ENCODE measurements at regions not wholly inside any gene's neighbourhood (a gene's known extent, or its start where the extent isn't known, plus 50 kb on each side); places are given as distances from the start of the nearest gene placed in this dataset.
"Not testable (repeated sequence)": the region's sequence is repeated elsewhere in the genome, so short reads cannot be mapped to it uniquely, and the experiment has no call there.

DNA sequence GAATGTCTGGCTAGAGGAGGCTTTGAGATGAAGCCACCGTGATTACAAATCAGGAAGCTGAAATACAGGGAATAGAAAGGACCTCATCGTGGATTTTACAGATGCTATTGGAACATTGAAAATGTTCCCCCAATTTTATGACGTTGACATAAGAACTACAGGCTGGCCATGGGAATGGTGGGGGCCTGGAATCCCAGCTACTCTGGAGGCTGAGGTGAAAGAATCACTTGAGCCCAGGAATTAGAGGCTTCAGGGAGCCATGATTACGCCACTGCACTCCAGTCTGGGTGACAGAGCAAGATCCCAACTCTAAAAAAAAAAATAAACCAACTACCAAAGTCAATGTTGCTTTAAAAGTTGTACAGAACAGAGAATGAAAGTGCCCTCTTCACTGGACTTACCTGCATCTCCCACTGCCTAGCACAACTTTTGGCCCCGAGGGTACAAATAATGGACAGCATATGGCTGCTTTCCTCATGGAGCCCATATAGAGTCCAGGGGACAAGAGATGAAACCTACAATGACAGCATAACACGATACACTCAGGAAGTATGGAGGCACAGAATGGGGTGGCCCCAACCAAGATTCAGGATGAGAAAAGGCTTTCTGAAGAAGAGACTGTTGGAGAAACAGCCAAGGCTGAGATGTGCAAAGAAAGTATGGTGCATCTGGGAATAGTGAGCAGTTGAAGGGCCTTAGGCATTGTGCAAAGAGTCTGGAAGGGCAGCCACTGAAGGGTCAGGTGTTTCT is 254.8 kb downstream of the MYCN start:
- no peak for DNase-seq

DNA sequence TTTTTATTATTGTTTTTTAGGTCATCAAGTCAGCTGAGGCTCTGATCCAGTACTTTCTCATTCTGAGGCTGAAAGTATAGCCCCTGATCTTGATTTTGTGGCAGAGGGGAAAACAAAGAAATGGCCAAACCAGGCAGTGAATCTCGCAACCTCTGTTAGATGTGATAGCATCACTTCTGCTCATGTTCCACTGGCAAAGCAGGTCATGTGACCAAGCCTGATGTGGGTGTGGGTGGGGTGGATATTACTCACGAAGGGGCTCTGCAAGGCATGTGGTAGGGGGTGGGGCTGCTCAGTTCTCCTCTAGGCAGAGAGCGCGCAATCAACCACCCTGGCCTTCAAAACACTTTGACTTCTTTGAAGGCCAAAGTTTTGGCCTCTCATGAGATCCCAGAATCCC is 254.2 kb downstream of the MYCN start:
- no peak for DNase-seq

DNA sequence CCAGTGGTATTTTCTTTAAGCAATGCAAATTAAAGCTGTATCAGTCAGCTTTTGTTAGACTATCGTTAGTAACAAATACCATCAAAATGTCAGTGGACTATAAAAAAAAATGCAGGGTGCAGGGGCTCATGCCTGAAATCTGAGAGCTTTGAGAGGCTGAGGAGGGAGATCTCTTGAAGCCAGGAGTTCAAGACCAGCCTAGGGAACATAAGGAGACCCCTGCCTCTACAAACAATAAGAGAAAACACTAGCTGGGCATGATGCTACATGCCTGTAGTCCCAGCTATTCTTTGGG is 253.7 kb downstream of the MYCN start:
- no peak for DNase-seq

DNA sequence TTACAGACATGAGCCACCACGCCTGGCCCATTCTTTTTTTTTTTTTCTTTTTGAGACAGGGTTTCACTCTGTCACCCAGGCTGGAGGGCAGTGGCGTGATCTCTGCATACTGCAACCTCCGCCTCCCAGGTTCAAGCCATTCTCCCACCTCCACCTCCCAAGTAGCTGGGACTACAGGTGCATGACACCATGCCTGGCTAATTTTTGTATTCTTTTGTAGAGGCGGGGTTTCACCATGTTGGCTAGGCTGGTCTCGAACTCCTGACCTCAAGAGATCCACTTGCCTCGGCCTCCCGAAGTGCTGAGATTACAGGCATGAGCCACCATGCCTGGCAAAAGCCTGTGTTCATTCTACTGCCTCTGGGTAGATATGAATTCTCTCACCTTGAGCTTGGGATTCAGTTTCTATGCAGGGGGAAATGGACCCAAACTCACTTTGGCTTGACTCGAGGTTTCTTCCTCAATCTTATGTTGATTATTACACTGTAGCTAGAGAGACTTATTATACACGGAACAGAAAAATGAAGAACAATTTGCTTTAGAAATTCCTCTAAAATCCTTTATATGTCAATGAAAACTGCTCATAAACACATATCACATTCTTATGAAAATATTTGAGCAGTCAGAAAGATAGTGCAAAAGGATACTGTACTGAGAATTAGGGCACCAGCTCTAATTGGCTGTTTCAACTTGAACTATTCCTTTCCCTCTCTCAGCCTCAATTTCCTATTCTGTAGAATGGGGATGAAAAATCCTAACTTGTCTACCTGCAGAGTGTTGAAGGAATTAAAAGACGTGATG is 252.3 kb downstream of the MYCN start:
- DNase-seq: no peak

DNA sequence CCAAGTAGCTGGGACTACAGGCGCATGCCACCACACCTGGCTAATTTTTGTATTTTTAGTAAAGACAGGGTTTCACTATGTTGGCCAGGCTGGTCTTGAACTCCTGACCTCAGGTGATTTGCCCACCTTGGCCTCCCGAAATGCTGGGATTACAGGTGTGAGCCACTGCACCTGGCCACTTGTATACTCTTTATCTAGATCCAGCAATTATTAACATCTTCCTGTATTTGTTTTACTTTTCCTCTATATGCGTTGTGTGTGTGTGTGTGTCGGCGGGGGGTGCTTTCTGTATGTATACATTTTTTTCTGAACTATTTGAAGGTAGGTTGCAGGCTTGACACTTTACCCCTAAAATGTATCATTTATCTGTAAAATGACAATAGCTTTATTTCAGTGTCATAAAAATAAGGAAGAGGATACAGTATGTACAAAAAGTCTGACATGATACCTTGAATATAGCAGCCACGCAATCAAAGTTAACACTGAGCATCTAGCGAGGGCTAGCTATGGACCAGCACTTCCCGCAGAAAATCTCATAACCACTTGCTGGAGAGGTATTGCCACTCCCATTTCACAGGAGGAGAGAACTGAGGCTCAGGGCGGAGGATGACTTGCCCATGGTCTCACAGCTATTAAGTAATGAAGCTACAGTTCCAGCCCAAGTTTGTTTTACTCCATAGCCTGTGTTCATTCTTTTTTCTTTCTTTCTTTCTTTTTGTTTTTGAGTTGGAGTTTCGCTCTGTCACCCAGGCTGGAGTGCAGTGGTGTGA is 251.3 kb downstream of the MYCN start:
- no peak for DNase-seq

DNA sequence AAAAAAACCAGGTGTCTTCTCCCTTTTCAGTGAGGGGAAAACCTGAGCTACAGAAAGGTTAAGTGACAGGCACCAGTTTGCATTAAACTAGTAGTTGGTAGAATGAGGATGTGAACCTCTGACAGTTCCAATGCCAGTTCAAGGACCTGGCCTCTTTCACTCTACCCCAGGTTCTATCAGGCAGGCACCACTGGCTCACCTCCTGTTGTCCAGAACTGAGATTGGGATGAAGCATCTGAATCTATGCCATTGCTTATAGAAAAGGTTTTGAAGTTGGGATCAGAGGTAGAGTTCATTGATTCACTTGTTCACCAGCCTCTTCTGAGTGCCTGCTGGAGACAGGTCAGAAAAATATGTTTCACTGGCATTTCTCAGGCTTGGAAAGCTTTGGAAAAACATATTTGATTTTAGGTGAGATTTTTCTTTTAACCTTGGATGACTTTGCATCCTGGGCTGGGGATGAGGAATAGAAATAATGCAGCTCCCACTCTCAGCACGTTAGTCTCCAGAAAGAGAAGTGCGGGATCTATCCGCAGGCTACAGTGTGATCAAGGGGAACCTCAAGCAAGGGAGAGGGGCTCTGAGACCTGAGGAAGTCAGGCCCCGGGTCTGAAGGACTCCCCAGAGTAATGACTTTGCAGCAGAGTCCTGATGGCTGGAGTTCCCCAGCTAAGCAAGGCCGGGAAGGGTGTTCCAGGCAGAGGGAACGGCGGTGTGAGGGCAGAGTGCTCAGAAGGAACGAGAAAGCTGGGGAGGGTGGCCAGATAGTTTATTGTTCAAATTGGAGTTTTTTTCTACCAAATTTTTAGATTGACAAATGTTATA is 250.3 kb downstream of the MYCN start:
- DNase-seq: no peak

DNA sequence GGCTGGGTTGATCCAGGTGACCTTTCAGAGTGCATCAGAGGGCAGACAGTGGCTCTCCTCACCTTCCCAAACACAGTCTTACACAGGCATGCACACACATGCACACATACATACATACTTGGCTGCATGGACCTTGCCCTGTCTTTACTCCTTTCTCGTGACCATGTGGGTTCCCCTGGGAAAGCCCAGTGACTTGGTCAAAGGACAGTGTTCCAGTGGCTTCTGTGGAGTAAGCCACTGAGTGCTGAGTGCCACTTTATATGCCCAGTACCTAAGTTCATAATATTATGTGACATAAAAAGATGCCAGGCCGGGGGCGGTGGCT is 249.4 kb downstream of the MYCN start:
- no peak for DNase-seq

DNA sequence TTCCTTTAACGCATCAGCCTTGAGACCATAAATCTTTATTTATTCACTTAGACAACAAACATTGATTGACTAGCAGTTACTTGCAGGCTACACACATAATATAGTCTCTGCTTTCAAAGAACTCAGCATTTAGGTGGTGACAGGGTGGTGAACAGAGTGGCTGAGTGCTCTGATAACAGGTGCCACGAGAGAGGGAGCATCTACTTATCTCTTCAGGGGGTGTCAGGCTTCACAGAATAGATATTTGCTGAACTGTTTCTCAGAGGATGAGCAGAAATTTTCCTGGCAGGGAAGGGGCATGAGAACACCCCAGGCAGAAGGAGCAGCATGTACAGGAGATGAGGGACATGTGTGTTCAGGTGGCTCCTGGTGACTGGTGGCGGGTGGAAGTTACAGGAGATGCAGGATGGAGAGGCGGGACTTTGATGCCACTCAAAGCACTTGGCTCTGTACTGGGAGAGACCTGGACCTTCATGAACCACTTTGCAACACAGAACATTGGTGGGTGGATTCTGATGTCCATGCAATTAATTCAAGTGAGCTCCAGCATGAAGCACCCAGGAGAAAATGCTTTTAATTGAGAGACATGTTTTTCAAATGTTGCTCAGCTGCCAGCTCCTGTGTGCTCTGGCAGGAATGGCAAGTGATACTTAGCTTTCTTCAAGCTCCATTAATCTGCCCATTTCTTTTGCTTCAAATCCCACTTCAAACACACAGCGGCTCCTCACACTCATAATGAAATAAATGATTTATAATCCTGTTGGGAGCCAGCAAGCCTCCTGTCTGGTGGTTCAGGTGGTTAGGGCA is 248.9 kb downstream of the MYCN start:
- no peak for DNase-seq

DNA sequence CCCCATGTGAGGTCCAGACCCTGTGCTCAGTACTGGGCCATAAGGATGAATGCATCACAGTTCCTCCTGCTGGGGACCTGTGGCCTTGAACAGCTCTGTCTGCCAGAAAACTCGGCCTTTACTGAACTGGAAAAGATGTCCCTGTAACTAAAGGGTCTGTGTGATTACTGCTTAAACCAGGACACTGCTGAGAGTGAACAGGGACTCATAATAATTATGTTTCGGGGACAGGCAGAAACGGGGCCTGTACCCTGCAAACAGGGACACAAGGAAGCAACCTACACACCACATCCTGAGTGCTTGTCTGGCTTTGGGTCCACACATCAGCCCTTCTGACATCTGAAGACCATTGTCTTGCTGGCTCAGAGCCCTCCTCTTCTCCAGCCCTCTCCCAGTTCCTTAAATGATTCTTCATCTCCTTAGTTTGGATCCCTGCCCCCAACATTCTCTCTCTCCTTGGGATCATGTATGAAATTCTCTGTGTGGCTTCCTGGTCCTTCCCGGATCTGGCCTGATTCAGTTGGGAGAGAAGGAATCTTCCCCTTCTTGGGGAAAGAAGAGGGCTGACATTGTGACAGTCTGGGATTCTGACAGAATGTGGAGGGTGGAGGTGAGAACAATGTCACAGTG is 248.0 kb downstream of the MYCN start:
- DNase-seq: no peak

DNA sequence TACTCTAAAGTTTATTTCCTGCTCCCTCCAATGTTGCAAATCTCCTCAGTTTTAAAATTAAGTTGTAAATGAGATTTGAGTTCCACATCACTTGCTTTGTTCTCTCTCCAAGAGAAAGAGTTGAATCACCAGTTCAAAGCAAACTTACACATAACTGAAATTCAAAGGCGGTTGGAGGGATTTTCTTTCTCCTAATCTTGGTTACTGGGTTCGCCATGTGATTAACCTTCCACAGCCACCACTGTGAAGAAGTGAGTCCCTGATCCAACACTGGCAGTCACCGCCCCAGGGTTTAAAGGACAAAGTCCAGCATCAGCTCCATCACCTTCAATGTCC is 247.1 kb downstream of the MYCN start:
- no peak for DNase-seq

DNA sequence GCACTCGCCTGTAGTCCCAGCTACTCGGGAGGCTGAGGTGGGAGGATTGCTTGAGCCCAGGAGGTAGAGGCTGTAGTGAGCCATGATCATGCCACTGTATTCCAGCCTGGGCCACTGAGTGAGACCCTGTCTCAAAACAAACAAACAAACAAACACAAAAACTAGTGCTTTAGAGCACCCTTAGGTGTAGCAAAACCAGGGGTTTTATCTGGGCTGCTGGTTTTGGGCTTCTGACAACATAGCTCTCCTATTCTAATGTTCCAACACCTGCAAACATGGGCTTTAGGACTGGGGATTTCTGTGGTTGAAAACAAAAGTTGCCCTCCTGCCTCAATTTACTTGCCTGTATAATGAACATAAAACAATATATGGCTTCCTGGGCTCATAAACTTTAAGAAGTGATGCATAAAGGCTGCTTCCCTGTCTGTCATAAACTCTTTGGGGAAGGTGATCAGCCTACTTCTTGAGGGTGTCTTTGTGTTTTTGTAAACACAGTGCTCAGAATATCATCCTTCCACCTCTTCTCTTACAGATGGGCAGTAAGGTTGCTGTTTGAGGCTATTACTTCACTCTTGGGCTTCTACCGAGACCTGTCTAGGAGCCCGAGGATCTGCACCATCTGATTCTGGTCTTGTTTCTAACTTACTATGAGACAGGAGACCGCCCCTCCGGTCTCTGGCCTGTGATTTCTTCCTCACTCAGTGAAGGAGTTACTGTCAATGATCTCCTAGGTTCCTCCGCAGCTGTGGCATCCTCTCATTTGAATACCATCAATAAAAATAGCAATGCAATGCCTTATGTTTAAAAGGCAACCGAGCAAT is 246.5 kb downstream of the MYCN start:
- no peak for DNase-seq

DNA sequence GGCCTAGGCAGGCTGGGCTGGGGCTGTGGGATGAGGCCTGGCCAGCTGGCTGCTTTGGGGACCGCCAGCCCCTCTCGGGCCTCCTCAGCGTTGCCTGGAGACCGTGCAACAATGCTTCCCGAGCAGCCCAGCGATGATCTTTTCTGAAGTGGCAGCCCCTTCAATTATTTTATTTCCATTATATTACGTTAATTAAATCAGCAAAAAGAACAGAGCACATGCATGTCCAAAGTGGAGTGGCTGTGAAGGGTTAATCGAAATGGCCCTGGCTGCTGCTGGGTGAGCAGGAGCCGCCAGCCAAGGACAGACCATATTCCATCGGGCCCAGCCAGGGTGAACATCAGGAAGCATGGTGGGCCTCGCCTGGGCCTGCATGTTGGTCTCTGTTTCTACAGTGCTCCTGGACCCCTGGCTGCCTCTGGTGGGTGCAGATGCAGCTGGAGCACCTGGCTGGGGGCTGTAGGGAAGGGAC is 245.5 kb downstream of the MYCN start:
- no peak for DNase-seq

DNA sequence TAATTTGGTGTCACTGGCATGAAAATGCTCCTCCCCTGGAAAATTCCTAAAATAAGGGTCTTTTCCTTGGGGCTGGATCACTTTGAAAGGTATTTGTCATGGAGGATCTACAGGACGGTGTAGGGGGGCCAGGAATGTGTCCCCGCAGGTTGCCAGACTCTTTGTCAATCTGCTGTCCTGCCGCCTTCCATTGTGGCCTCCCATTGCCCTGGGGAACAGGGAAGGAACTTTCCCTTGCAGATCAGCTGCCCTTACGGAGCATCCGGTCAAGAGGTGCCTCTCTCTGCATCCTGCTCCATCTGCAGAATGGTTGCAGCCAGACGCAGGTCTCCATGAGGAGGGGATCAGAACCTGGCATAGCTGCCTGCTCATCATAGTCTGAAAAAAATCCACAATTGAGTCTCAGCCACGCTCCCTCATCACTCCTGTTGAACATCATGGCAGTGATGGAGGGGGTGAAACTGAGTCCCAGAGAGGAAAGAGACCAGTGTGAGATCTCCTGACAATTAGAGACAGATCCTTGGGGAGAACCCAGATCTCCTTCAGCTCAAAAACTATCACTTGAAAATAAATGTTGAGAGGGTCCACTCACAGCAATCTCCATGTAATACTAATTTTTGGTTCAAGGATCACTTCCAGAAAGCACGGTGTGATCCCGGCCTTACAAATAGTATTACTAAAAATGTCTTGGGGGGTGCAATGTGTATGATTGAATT is 244.8 kb downstream of the MYCN start:
- DNase-seq: no peak

DNA sequence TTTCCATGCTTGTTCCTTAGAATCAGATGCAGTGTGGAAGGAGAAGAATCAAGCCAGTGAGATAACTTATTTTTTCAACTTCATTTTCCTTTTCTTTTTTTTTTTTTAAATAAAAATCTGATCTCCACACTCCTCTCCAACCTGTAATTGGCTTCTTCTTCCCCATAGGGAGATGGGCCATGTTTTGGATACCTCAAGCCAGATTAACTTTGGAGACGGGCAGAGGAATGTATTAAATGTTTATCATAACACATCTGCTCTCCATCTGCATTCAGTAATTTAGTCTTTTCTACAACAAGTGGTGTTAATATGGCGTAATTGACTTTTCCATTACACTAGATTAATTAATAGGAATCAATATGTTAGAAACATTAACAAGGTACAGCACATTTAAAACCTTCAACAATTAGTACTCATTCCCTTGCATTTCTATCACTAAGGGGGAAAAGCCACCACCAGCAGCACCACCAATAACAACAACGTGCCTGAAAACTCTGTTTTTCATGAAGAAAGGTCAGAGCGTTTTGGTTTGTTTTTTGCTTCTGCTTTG is 244.1 kb downstream of the MYCN start:
- DNase-seq: no peak

DNA sequence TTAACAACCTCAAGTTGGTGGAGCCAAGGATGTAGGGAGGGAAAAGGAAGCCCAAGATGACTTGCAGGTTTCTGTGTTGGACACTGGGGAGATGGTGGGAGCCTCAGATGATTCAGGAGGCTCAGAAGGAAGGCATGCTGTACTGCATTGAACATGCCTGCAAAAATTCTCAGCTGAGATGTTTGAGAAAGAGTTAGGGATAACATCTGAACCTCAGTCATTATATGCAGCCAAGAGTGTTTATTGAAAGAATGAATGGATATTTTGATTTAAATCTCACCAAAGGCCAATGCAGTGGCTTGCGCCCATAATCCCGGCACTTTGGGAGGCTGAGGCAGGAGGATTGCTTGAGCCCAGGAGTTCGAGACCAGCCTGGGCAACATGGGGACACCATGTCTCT is 243.0 kb downstream of the MYCN start:
- no peak for DNase-seq

DNA sequence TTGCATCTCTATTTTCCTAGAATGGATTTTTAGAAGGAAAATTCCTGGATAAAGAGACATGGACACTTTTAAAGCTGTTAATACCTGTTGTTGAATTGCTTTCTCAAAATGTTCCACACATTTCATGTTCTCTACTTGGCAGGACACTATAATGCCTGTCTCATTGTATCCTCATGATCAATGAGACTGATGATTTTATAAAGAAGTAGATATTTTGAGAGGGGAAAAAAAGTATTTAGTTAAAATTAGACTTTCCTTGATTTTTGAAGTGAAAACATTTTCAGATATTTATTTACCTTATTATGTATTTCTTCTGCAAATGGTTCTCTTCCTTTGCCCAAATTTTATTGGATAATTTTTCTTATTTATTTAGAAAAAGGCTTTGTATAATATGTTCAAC is 242.5 kb downstream of the MYCN start:
- DNase-seq: no peak

DNA sequence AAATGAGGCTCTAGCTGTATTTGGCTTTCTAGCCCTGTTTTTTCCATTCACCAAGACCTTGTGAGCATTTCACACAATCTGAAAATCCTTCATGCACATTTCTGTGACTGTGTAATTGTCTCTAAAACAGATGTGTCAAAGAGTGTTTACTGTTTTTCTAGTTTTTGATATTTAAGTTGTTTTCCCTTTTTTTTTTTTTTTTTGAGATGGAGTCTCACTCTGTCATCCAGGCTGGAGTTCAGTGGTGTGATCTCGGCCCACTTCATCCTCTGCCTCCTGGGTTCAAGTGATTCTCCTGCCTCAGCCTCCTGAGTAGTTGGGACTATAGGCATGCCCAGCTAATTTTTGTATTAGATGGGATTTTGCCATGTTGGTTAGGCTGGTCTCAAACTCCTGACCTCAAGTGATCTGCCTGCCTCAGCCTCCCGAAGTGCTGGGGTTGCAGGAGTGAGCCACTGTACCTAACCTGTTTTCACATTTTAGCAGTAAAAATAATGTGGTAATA is 242.0 kb downstream of the MYCN start:
- not testable (repeated sequence) for DNase-seq

DNA sequence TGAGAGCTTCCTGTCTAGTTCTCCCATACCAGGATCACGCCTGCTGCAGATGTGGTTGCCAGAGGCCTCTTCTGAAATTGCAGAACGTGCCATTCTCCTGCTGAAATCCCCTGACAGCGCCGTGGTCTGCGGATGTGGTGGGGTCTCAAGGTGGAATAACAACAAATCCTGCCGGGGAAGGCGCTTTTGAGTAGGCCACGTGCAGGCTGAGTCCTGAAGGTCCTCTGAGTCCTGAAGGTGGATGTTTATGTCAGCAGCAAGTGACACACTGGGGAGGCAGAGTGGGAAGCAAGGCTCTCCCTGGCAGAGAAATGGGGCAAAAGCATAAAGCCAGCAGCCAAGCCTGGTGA is 241.4 kb downstream of the MYCN start:
- DNase-seq: no peak

DNA sequence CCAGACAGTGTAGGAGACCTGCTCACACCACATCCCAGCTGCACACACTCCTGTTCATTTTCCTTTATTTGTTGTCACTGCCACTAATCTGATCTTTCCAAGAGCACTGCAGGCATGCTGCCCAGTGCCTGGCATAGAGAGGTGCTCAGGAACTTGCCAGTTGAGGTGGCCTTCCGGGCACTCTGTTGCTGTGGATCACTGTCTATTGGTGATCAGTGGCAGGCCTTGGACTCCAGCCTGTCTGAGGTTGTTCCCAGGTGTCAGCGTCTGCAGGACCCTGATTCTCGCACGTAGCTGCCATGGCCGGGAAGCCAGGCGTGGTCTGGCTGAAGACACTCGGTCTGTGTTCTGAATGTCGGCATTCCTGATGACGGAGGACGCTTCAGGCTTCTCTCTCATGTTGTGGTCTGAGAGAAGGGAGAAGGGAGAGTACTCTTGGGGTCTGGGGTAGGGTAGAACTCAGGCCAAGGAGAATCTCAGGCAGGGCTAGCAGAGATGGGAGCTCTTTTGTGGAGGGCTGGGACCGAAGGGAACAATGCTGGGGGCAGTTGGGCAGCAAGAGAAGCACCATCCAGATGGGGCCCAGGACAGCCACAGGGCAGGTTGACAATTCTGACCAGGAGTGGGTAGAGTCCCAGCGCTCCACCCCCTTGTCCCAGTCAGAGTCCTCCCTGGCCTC is 240.9 kb downstream of the MYCN start:
- DNase-seq: no peak

All from NCI-H1048 (cell line).